ENCODE measurements at regions not wholly inside any gene's neighbourhood (a gene's known extent, or its start where the extent isn't known, plus 50 kb on each side); places are given as distances from the start of the nearest gene placed in this dataset.

- no peak for DNase-seq (ENCODE audit: low read depth)
- TF ChIP-seq, protein P1, sequence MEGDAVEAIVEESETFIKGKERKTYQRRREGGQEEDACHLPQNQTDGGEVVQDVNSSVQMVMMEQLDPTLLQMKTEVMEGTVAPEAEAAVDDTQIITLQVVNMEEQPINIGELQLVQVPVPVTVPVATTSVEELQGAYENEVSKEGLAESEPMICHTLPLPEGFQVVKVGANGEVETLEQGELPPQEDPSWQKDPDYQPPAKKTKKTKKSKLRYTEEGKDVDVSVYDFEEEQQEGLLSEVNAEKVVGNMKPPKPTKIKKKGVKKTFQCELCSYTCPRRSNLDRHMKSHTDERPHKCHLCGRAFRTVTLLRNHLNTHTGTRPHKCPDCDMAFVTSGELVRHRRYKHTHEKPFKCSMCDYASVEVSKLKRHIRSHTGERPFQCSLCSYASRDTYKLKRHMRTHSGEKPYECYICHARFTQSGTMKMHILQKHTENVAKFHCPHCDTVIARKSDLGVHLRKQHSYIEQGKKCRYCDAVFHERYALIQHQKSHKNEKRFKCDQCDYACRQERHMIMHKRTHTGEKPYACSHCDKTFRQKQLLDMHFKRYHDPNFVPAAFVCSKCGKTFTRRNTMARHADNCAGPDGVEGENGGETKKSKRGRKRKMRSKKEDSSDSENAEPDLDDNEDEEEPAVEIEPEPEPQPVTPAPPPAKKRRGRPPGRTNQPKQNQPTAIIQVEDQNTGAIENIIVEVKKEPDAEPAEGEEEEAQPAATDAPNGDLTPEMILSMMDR (IDR thresholded peaks at IDR 0.05; ENCODE audit: insufficient read depth, low read length, poor library complexity, severe bottlenecking): no peak
- Histone ChIP-seq H3K4me3 (ENCODE audit: low read depth, low read length) (no peak overlapping the region), H3K36me3 (ENCODE audit: control insufficient read depth, insufficient read depth, low read length) (no peaks in the 10 kb centered on the region), H3K27me3 (ENCODE audit: control insufficient read depth, insufficient read depth, low read length) (no peaks in the 10 kb centered on the region)
Observed at GRCh38 chr5:143893638-143894037, 81.7 kb downstream of the HMHB1 start.

DNA sequence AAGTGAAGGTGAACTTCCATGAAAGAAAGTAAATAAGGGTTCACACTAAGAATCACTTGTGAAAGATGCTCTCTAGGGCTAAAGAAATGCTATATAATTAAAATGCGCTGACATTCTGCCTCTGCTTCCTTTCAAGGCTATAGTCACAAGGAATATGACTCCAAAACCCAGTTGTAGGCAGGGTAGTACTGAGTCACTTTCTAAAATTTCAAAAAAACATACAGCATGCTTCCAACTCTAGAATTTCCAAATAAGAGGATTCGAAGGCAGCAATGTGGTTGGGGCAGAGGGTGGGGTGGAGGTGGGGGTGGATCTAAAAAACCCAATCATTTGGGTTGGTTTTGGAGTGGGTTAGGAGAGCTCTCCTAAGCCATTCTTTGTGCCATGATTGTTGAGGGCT lies 84.6 kb downstream of the HMHB1 start:
- TF ChIP-seq, protein P1 (IDR thresholded peaks at IDR 0.05; ENCODE audit: insufficient read depth, low read length, poor library complexity, severe bottlenecking): no peak
- H3K4me3 ChIP-seq (ENCODE audit: low read depth, low read length): no peak overlapping the region
- H3K27me3 ChIP-seq (ENCODE audit: control insufficient read depth, insufficient read depth, low read length): no peaks in the 10 kb centered on the region
- no peaks in the 10 kb centered on the region for H3K36me3 ChIP-seq (ENCODE audit: control insufficient read depth, insufficient read depth, low read length)
- DNase-seq (ENCODE audit: low read depth): no peak

GRCh38 chr5:143896966-143897365 lies 85.0 kb downstream of the HMHB1 start:
- Histone ChIP-seq H3K4me3 (ENCODE audit: low read depth, low read length) (no peak overlapping the region), H3K27me3 (ENCODE audit: control insufficient read depth, insufficient read depth, low read length) (no peaks in the 10 kb centered on the region), H3K36me3 (ENCODE audit: control insufficient read depth, insufficient read depth, low read length) (no peaks in the 10 kb centered on the region)
- TF ChIP-seq, protein P1 (IDR thresholded peaks at IDR 0.05; ENCODE audit: insufficient read depth, low read length, poor library complexity, severe bottlenecking): no peak
- DNase-seq (ENCODE audit: low read depth): no peak

DNA sequence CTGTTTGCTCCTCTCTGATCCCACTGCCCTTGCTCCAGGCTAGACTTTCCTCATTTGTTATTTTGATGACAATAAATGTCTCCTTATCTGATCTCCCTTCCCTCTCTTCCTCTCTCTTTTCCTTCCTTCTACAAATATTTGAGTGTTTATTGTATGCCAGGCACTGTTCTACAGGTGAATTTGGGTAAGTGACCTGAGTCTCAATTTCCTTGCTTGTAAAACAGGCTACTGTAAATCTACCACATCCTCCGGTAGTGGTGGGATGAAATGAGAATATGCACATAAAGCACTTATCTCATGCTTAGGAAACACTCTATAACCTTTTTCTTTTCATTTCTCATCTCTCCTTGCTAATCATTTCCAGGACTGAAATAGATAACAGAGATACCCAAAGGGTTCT lies 86.4 kb downstream of the HMHB1 start:
- TF ChIP-seq, protein P1 (IDR thresholded peaks at IDR 0.05; ENCODE audit: insufficient read depth, low read length, poor library complexity, severe bottlenecking): no peak
- no peak for DNase-seq (ENCODE audit: low read depth)
- no peaks in the 10 kb centered on the region for H3K36me3 ChIP-seq (ENCODE audit: control insufficient read depth, insufficient read depth, low read length)

GRCh38 chr5:143898916-143899591 lies 87.1 kb downstream of the HMHB1 start:
- no peak for DNase-seq (ENCODE audit: low read depth)
- Histone ChIP-seq H3K27me3 (ENCODE audit: control insufficient read depth, insufficient read depth, low read length) (no peaks in the 10 kb centered on the region), H3K36me3 (ENCODE audit: control insufficient read depth, insufficient read depth, low read length) (no peaks in the 10 kb centered on the region)

More for the DNA sequence above, 86.4 kb downstream of the HMHB1 start:
- no peaks in the 10 kb centered on the region for H3K27me3 ChIP-seq (ENCODE audit: control insufficient read depth, insufficient read depth, low read length)
- no peak overlapping the region for H3K4me3 ChIP-seq (ENCODE audit: low read depth, low read length)

More at GRCh38 chr5:143898916-143899591, 87.1 kb downstream of the HMHB1 start:
- TF ChIP-seq, protein P1 (IDR thresholded peaks at IDR 0.05; ENCODE audit: insufficient read depth, low read length, poor library complexity, severe bottlenecking): no peak
- no peak overlapping the region for H3K4me3 ChIP-seq (ENCODE audit: low read depth, low read length)

Measured in kidney epithelial cell (primary cell).